HS-27A (cell line): ENCODE measurements at regions not wholly inside any gene's neighbourhood (a gene's known extent, or its start where the extent isn't known, plus 50 kb on each side); places are given as distances from the start of the nearest gene placed in this dataset.

Experiments used
- DNase-seq: peaks from one replicate; pipeline ENCODE4 v3.0.0-alpha.2; 2012; ENCODE audit warnings: low read depth, missing footprints

- no peak for DNase-seq
These were observed 260.1 kb downstream of the ETS1 start for GRCh38 chr11:128327274-128327673.

DNA sequence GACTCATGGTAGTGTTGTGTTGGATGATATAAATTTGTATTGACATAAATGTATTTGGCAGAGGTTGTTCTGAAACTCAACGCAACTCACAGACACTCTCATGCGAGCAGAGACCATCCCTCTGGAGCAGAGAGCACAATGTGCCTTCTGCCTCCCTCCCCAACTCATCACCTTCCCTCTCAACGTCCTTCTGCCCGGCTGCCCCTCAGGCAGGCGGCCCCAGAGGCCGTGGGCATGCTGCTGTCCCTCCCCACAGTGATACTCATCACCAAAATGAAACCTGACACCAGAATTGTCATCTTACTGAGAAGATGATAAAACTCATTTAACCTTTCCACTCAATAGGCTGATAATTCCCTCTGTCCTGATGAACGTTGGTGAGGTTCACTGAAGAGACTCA lies 260.6 kb downstream of the ETS1 start:
- DNase-seq, result no peak

GRCh38 chr11:128324531-128325141 lies 262.7 kb downstream of the ETS1 start:
- DNase-seq, result no peak

- no peak for DNase-seq
These were observed 263.3 kb downstream of the ETS1 start for GRCh38 chr11:128324051-128324481.

GRCh38 chr11:128323381-128323780 lies 264.0 kb downstream of the ETS1 start:
- DNase-seq, result no peak

DNA sequence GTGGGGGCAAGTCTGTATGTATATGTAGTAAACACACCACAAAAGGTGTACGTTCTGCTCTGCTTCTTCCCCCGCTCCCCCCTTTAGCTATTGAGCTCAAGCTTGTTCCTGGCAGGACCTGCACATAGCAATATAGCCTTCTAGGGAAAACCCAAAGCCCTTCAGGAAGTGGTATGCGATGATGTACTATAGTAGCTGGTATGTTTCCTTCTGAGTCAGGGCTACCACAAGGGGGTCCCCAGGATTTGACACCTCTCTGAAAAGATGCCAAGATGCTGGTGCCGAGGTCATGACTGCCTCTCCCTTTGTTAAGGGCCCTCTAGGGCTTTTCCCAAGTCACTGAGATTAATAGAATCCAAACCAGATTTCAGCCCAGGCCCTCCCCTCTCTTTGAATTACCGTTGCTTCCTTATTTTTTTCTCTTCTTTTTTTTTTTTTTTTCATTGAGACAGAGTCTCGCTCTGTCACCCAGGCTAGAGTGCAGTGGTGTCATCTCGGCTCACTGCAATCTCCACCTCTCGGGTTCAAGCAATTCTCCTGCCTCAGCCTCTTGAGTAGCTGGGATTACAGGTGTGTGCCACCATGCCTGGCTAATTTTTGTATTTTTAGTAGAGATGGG lies 268.4 kb downstream of the ETS1 start:
- DNase-seq, result no peak

DNA sequence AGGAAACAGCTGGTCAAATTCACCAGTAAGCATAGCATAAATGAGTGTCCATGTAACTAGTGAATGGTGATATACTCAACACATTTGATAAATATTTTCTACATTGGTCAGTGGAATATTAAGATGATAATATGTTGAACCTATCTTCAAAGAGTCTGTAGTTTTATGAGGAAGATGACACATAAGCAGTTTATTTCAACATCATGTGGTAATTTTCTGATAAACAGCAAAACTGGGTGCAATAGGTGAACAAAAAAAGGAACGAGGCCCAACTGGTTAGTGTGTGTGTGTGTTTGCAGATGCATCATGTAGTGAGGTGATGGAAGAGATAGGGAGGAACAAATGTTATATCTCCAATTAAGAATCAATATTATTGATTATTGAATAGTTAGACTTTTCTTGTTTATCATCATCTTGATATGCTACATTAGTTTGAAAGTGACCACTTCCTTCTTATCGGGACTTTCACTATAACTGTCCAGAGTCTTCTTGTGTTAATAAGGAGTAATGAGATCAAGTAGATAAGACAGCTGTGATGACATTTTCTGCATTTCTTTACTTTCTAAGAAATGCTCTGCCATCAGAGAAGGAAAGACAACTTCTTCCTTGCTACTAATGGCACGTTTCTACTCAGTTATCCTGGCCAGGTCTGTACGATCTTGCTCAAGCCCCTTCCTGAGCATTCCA lies 270.7 kb downstream of the ETS1 start:
- DNase-seq, result no peak

- no peak for DNase-seq
These were observed 271.4 kb downstream of the ETS1 start for GRCh38 chr11:128315933-128316332.

DNA sequence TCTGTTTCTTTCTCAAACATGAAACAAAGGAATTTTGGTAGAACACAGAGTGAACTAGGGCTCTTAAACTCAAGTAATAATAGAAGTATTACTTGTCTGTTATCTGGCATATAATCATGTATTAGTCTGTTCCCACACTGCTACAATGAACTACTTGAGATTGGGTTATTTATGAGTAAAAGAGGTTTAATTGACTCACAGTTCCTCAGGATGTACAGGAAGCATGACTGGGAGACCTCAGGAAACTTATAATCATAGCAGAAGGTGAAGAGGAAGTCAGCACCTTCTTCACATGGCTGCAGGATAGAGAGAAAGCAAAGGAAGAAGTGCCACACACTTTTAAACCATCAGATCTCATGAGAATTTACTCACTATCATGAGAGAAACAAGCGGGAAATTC lies 273.4 kb downstream of the ETS1 start:
- DNase-seq, result no peak

DNA sequence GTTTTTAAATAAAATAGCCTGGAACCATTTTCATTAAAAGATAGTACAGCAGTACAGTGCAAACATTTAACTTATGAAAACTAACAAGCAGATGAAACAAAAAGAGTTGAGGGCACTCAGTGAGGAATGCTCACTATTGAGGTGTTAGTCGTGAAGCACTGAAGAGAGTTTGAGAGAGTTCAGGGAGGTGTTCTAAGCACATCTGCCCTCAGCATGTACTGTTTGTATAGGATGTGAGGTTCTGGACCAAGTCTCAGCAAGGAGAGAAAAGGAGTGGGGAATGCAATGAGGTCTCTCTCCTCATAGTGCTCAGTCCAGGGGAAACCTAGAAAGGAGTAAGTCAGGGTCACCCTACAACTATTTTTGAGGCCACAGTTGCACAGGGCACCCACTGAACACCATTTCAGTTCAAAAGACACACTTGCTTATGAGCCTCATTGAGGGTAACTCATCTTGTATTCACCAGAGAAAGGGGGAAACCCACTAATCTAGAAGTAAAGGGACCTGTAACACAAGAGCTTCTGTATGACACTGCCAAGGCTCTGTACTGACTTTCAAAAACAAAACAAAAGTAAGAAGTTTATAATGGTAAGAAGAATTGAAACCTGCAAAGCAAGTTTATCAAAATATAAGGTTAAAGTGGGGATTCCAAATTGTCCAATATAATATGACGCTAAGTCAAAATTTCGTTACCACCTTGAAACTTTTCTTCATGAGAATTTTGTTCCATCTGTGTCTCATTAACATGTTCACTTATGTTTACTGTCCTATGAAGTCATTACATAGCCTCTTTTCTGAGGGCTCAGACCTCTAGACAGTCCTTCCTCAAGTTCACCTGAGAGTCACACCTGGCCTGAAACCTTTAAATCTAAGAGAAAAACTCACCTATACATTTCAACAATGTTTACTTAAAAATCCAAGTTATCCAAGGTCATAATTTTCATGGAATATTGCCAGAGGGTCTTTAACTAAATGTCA lies 275.3 kb downstream of the ETS1 start:
- DNase-seq, result no peak

GRCh38 chr11:128310676-128311445 lies 276.5 kb downstream of the ETS1 start:
- no peak for DNase-seq

- DNase-seq, result no peak
These were observed 277.4 kb downstream of the ETS1 start for GRCh38 chr11:128310005-128310404.

DNA sequence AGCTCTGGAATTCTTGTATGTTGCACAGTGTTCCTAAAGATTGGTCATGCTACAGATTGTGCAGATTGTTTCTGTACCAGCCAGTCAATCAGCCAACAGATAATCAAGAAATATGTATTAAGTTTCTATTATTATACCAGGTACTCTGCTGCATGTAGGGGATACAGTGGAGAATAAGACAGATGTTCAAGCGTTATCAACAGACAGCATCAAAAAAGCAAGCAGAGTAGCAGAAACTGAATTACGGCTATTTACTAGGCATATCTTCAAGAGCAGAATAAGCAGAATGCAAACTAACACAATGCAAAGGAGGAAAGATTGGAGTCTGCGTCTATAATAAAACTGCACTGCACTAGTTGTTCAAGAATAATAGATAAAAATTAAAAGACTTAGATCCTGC lies 278.6 kb downstream of the ETS1 start:
- DNase-seq, result no peak

DNA sequence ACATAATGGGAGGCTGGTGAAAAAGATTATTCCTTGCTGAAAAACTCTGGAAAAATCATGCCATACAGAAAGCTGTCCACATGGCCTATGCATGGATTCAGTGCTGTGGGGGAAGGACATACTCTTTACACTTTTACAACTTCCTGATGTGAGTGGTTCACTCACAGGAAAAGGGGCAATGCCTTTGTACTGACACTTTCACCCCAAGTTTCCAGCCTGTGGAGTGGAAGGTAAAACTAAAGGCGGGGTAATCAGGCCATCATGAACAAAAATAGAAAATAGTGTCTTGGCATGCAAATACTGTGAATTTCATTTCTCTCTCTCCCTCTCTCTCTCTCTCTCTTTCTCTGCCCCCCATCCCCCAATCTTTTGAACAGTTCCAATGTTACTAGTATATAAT lies 281.8 kb downstream of the ETS1 start:
- DNase-seq, result no peak

GRCh38 chr11:128304666-128305485 lies 282.5 kb downstream of the ETS1 start:
- no peak for DNase-seq

GRCh38 chr11:128304116-128304515 lies 283.2 kb downstream of the ETS1 start:
- no peak for DNase-seq

- no peak for DNase-seq
These were observed 284.0 kb downstream of the ETS1 start for GRCh38 chr11:128303383-128303782.

GRCh38 chr11:128302425-128303186 lies 284.8 kb downstream of the ETS1 start:
- no peak for DNase-seq

- DNase-seq, result no peak
These were observed 285.6 kb downstream of the ETS1 start for GRCh38 chr11:128301756-128302155.

DNA sequence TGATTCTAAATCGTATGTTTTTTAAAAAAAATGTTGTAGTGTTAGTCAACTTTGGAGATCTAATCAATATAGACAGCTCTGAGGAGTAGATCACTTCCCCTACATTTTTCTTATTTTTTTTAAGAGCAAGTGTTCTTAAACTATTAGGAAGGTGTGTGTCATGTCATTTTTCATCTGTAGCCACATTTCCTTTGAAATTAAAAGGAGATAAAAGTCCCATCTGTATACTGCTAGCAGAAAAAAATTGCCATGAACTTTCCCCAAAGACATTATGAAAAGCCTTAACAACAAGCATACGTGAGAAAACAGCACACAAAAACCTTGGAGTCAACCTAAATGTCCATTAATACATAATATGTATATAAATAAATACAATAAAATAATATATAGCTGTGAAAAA lies 286.6 kb downstream of the ETS1 start:
- no peak for DNase-seq
